ENCODE measurements at regions not wholly inside any gene's neighbourhood (a gene's known extent, or its start where the extent isn't known, plus 50 kb on each side); places are given as distances from the start of the nearest gene placed in this dataset.
A peak's percentile ranks its signal among the peaks of the same experiment; 100 is the strongest.
"Not testable (repeated sequence)": the region's sequence is repeated elsewhere in the genome, so short reads cannot be mapped to it uniquely, and the experiment has no call there.

DNA sequence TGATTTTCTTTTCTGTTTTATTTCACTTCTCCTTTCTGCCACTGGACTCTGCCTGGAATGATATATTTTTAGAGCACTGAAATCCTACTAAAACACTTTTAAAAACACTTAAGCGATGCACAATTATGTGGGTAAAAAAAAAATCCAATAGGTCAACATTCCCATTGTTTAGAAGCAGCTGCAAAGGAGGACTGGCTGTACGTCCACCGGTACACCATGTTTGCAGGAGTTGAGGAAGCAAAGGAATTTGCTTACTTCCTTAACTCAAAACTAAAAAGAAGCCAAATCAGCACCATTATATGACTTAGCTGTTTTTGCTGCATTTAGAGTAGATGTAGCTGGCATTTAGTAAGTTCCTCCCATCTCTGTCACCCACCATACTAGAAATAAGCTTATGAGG, 186.8 kb upstream of the TMTC1 start:
- peak in 1 of 2 donors; percentile 87 for DNase-seq (ENCODE audit: low read depth in 2 of 2)

DNA sequence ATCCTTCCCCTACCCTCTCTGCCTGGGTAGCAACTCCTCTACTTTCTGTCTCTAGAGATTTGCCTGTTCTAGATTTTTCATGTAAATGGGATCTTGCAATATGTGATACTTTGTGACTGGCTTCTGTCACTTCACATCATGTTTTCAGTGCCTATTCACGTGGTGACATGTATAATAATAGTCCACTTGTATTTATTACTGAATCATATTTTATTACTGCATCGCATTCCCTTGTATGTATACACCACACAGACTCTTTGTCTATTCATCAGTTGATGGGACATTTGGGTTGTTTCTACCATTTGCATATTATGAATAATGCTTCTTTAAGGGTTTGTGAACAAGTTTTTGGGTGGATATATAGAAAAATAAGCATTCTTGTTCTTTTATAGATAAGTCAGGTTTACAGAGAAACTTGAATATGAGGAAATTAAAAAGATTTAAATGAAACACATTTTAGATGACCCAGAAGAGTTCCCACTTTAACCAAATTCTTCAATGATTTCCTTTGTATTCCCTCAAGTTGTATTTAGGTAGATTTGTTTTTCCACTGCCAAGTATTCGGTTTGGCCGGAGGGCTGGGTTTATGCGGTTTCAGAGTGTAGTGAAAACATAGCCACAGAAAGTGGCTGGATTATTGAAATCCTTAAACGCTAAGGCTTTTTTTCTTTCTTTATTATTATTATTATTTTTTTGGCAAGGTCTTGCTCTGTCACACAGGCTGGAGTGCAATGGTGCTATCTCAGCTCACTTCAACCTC, 178.7 kb upstream of the TMTC1 start:
- no peak for DNase-seq (ENCODE audit: low read depth in 2 of 2)

DNA sequence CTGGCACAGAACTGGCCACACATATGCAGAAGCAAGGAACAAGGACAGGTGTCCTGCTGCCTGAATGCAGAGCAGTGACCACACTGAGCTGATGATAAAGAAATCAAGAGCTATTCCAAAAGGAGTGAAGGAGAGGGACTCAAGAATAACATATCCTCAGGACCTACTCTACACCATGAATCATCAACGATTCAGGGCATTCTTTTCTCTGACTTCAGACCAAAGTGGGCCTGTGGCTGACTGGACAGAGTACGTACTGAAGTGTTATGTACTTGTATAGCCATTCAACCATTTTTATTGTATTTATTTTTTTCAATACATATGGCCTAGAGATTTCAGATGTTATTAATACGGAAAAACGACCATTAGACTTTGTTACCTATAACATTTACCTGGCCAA, 177.5 kb upstream of the TMTC1 start:
- no peak for DNase-seq (ENCODE audit: low read depth in 2 of 2)

DNA sequence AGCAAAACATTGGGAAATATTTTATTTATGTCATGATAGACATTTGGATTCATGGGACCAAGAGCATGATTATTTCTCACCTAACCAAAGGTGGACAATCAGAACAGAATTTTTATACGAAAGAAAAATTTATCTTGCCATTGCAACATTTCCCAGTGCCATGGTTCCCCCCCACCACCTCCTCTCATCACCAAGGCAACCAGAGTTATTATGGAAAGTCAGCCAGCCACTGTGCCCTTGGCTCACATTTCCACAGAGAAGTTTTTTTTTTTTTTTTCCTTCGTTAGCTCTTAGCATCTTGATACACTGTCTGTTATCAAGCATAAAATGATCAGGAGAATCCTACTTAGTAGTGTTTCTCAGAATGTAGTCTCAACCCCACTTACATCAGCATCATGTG, 176.4 kb upstream of the TMTC1 start:
- DNase-seq (ENCODE audit: low read depth in 2 of 2) = no peak

DNA sequence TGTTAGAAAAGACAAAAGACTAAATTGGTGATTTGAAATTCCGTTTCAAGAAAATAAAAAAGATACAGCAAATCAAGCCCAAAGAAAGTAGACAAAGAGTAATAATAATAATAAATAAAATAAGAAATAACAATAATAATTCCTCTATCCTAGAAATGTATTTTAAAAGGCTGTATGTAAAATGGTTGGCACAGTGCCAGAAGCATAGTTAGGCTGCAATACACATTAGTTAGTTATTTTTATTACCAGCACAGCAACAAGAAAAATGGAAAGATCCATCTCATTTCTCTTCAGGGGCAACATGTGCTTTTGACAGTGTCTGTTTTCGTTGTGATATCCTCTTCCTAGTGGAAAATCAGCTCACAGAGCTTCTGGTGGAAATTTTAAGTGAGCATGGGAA, 174.1 kb upstream of the TMTC1 start:
- peak in 1 of 2 donors; percentile 27 for DNase-seq (ENCODE audit: low read depth in 2 of 2)

DNA sequence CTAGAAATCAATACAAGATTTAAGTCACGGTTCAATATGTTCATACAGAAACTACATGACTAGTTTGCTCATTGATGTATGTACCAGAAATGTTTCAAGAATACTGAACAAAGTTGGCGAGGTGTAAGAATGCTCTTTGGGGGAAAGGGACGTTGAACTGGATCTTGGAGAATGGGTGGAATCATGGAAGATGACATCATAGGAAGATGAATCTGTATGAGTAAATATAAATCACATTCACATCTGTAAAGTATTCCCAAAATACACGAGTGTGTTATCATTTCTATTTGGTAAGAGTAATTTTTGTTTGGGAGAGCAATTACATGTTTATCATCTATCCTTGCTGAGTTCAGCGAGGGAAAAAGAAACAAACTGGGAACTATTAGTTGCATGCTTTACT, 162.2 kb upstream of the TMTC1 start:
- no peak for DNase-seq (ENCODE audit: low read depth in 2 of 2)

DNA sequence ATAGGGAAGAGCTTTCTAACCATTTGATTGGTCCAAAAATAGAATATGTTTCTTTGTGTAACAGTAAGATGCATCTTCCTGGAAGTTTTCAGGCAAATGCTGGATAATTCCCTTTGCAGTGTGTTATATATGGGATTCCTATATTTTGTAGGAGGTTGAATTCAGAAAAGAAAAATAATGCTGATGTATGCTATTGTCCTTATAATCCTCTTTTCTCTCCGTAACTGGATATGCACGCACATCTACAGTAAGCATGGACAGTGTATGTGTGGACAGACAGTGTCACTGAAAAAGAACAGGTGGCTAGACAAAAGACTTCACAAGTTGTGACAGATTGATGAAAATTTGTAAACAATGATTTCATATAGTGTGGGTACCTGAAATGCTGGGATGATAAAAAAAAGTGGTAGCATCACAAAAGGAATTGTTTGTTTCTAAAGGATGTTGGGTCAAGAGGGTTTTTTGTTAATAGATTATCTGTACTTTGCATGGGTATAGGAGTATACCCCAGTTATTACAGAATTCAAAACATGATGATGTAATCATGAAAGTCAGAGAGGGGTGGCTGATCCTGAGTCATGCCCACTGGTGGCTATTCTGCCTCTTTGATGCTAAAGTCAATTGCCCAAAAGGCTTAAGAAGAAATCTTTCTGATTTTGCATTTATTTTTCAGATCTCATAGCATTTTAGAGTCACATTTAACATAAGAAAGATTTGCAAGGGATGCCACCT, 160.7 kb upstream of the TMTC1 start:
- no peak for DNase-seq (ENCODE audit: low read depth in 2 of 2)

DNA sequence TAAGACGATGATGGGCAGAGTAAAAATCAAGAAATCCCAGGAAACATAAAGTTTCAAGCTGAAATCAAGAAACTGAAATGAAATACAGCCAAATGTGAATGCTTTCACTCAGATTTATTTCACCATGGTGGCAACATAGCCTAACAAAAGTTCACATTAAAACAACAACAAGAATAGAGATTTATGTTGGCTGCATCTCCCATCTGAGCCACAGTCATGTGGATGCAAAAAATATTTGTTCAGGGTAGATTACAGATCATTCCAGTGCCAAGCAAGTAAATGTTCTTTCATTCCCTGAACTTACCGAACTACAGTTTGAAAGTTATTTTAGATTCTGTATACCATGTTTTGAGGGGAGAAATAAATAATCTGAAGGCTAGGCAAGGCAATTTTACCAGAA, 159.9 kb upstream of the TMTC1 start:
- no peak for DNase-seq (ENCODE audit: low read depth in 2 of 2)

DNA sequence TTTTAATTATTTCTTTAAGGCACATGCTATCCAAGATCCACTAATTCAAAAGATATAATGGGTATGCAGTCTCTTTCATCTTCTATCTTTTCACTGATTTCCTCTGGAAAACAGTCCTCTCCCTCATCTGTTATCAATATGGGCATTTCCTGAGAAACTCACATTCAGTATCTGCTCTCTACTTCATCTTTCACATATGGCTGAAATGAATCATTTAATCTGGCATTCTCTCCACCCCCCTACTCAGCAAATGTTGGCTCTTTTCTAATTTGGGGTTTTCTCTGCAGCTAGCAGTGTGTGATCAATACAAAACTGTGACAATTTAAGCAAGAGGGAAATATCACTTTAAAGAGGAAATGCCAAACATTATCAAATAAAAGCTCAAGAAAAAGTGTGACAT, 157.1 kb upstream of the TMTC1 start:
- DNase-seq (ENCODE audit: low read depth in 2 of 2) = no peak

DNA sequence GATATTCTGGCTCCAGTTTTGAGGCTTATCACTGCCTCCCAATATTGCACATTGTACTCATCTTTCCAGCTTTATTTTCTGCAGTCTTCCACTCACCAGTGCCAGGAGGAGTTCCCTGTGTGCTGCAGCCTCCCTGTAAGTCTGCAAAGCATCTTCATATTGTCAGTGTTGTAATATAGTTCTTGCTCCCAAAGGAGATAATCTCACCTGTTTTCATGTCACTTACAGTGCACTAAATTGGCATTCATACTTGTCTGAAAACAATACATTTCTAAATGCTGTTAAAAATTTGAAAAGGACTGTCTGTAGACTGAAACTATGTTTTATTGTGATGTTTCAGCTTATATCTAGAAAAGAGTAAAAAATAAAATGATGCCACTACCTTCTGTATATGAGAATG, 146.8 kb upstream of the TMTC1 start:
- no peak for DNase-seq (ENCODE audit: low read depth in 2 of 2)

DNA sequence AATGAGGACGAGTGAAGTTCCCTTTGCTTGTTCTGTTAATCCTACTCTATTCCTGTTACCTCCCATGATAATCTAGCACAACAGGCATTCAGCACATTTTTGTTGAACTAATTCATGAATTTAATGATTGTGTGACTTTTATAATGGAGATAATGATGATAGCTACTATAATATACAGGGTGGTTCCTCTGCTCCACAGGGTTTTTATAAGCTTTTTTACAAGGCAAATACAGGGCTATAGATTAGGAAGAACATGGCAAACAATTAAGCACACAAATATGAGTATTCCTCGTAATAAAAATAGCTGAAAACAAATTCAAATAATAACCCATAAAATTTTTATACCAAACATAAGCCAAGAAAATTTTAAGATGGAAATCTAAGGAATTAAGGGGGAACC, 145.6 kb upstream of the TMTC1 start:
- no peak for DNase-seq (ENCODE audit: low read depth in 2 of 2)

DNA sequence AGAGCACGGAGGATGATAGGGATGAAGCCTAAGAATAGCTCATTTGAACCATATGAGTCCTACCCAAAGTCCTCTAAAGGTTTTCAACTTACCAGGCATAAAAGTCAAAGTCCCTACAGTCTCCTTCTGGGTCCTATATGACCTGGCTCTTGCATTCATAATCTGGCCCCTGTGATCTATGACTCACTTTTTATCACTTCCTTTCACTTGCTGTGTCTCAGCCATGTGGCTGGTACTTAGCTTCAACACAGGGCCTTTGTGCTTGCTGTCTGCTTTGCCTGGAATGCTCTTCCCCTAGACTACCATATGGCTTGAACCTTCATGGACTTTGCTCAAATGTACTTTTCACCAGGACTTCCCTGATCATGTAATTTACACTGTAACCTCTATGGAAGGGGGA, 137.6 kb upstream of the TMTC1 start:
- DNase-seq (ENCODE audit: low read depth in 2 of 2) = peak; percentile 6 to 79

DNA sequence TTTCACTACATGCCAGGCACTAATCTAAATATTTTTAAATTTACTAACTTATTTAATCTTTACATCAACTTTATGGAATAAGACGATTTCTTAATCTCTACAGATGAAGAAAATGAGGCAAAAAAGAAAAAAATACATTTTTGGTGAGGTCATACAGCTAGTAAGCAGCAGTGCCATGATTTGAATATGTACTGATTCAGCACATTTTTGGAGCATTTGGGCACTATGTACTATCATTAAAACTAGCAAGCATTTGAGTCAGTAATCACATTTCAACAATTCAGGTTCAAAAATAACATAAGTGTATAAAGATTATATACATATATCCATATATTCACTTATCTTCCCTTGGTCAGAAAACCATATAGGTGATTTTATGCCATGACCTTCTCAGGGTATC, 124.4 kb upstream of the TMTC1 start:
- no peak for DNase-seq (ENCODE audit: low read depth in 2 of 2)

DNA sequence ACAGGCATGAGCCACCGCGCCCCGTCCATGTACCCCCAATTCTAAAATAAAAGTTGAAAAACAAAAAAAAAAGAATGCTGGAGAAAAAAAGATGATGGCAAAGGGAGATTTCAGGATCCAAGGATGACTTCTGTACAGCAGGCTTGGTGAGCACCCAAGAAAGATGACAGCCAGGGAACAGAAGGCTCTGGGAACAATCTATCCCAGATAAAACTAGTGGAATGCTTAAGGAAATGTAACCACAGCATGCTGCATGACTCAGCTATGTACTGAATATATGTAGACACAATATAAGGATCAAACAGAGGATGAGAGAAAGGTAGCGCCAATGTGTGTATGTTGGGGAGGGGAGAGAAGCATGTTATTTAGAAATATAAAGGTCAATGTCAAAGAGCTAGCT, 123.7 kb upstream of the TMTC1 start:
- no peak for DNase-seq (ENCODE audit: low read depth in 2 of 2)

DNA sequence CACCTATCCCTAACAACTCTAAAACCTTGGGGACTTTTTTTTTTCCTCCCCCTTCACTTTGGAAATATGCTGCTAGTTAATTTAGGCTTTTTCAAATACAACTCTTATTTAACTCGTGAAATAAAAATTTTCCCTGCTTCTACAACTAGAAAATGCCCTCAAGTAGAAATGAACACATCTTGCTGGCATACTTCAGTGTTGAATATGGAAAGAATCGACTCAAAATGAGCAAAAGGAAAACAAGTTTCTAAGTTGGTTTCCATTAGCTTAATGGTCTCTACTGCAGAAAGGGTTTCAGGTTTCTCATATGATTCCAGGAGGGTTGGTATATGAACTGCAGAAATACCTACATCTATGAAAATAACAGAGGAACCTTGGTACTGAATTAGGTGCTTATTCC, 118.3 kb upstream of the TMTC1 start:
- DNase-seq (ENCODE audit: low read depth in 2 of 2) = no peak

DNA sequence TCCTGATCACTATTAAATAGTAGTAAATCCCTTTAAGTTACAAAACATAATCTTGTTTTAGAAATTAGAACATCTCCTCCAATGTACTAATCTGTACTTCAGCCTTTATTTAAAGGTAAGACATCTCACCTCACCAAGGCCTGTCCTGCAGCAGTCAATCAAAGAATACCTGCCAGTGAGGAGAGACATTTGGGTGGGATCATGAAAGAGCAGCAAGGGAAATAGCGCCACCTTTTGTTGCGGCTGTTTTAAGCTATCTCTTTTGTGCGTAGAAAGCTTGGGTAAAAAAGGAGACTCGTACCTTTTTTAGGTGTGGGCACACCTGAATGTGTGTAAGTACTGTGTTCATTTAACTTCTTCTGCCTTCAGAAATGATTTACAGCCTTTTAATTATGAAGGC, 117.8 kb upstream of the TMTC1 start:
- DNase-seq (ENCODE audit: low read depth in 2 of 2) = peak in 1 of 2 donors; percentile 16

DNA sequence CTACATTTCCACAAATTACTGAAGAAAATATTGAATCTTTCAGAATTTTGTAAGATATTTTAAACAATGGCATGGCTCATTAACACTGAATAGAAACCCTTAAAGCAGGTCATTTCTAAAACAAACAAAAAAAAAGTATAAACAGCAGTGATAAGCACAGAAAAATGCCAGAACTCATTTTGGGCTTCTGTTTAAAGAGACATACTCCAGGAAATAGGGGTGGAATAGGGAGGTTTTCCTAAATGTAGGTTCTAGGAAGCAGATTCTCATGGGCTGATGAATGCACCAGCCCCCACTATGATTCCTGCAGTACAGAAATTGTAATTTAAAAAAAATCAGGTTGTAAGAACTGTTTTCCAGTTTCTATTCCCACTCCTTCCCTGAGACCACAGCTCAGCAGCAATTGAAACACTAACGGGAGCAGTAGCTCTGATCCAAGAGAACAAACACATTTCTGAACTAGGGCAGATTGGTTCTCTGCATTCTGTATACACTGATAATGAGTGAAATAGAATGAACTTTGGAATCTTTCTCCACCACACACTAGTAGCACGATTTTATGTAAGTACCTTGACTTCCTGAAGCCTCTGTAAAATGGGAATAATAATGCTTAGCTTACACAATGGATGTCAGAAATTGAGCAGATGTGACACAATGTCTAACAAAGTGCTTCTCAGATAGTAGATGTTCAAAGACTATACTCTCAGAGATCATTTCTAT, 115.6 kb upstream of the TMTC1 start:
- no peak for DNase-seq (ENCODE audit: low read depth in 2 of 2)

DNA sequence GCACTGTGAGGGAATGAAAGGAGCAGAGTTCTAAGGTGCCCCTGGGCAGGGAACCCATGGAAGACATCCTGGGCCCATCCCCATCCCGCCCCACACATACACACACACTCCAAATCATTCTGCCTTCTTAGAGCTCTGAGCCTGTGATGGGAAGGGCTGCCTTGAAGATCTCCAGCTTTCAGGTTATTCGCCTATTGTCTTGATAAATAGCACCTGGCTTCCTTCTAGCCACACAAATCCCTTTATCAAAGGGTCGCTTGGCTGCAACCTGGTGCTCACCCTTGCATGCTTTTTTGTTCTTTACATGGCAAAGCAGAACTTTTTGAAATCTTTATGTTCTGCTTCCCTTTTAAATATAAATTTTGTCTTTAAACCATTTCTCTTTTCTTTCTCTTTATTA, 112.2 kb upstream of the TMTC1 start:
- no peak for DNase-seq (ENCODE audit: low read depth in 2 of 2)

DNA sequence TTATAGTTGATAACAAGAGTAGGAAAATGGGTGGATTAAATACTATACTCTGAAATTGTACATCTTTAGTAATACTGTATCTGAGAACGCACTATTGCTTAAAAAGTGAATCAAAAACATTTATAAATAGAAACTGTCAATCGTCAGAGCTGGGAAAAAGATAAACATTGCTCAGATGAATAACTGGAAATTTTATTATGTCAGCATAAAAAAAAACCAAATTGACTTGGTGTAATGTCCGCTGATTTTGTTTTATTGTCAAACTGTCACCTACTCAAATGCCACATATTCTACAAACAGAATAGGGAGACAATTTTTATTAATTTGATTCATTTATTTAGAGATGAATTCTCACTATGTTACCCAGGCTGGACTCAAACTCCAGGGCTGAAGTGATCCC, 109.3 kb upstream of the TMTC1 start:
- no peak for DNase-seq (ENCODE audit: low read depth in 2 of 2)

DNA sequence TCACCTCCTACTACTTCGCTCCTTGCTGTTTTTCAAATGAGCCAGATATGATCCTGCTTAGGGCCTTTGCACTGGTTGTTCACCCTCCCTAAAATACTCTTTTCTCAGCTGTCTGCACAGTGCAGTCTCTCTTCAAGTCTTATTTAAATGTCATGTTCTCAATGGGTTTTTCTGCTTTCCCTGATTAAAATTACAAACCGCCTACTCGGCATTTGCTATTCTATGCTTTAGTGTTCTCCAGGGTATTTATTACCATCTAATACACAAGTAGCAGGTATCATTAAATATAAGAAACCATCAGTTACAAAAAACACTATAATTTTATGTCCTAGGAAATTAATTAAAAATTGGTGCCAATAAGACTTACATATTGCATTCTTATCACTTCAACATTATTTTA, 108.0 kb upstream of the TMTC1 start:
- no peak for DNase-seq (ENCODE audit: low read depth in 2 of 2)

DNA sequence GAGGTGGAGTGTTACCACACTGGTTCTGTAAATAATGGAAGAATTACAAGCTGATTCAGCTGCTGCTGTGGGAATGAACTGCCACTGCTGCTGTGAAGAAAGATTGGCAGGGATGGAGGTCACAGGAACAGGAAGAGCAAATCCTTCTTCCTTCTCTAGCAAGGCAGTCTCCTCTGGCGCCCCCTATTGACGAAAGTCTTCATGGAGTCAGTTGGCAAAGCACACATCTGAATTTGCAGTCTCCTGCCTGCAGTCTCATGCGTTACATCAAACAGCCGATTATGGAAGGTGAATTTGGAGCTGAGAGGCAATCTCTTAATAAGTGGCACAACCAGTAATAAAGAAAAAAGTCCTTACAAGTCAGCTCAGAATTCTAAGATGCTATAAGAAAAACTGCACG, 106.0 kb upstream of the TMTC1 start:
- peak; percentile 6 to 45 for DNase-seq (ENCODE audit: low read depth in 2 of 2)

DNA sequence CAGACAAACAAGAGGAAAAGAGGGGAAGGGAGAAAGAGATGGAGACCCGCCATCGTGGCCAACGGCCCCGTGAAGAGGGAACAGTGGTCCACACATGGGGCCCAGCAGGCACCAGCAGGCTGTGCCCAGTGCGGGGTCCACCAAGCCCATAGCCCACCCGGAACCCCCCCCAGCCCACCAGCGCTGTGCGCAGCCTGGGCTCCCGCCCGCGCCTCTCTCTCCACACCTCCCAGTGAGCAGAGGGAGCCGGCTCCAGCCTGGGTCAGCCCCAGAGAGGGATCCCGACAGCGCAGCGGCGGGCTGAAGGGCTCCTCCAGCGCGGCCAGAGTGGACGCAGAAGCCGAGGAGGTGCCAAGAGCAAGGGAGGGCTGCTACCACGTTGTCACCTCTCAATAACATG, 105.0 kb upstream of the TMTC1 start:
- no peak for DNase-seq (ENCODE audit: low read depth in 2 of 2)

DNA sequence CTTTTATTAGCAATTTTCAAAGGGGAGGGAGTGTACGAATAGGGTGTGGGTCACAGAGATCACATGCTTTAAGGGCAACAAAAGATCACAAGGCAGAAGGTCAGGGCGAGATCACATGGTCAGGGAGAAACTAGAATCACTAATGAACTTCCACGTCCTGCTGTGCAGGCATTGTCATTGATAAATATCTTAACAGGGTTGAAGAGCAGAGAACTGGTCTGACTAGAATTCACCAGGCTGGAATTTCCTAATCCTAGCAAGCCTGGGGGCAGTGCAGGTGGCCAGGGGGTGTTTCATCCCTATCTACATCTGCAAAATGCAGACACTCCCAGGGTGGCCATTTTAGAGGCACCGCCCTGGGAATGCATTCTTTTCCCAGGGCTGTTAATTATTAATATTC, 101.2 kb upstream of the TMTC1 start:
- DNase-seq (ENCODE audit: low read depth in 2 of 2) = not testable (repeated sequence)

Measured in dermis microvascular lymphatic vessel endothelial cell (primary cell).